ENCODE measurements at regions not wholly inside any gene's neighbourhood (a gene's known extent, or its start where the extent isn't known, plus 50 kb on each side); places are given as distances from the start of the nearest gene placed in this dataset.
A peak's percentile ranks its signal among the peaks of the same experiment; 100 is the strongest.

- POLR2A ChIA-PET = no interaction called here
- Histone ChIP-seq H3K27ac (ENCODE audit: extremely low read depth, low read depth, low read length) (no peak overlapping the region), H3K79me2 (ENCODE audit: control insufficient read depth, insufficient read depth, low read length) (no peaks in the 10 kb centered on the region), H3K4me2 (ENCODE audit: insufficient read depth, low read length) (no peak overlapping the region), H3K27me3 (ENCODE audit: control insufficient read depth in 2 of 2, insufficient read depth in 2 of 2, low read length in 2 of 2) (peaks cover 10 to 37% of the 10 kb centered on the region in 2 experiments; a peak in 4 of 5 replicates), H3K9ac (ENCODE audit: insufficient read depth in 1 of 2, low read depth in 2 of 2, low read length in 2 of 2) (no peak overlapping the region), H3K4me3 (no peak overlapping the region), H3K9me3 (replicated peaks; ENCODE audit: control insufficient read depth, insufficient read depth, low read depth, low read length) (no peaks in the 10 kb centered on the region), H3K9me1 (ENCODE audit: control insufficient read depth, insufficient read depth, low read length) (no peaks in the 10 kb centered on the region), H2AFZ (ENCODE audit: low read depth, low read length) (no peak overlapping the region), H4K20me1 (replicated peaks; ENCODE audit: control insufficient read depth, insufficient read depth, low read length) (no peaks in the 10 kb centered on the region), H3K36me3 (ENCODE audit: control insufficient read depth, insufficient read depth, low read length) (no peaks in the 10 kb centered on the region), H3K4me1 (replicated peaks in 1 of 2; ENCODE audit: control insufficient read depth in 2 of 2, insufficient read depth in 2 of 2, low read length in 2 of 2) (no peaks in the 10 kb centered on the region)
- 7% methylated on average over 7 of the region's 9 CpGs for WGBS (ENCODE audit: insufficient coverage, low coverage, missing lambda C conversion rate)
- CTCF ChIA-PET (ENCODE audit: low intra/inter-chr PET ratio) = no interaction called here
- TF ChIP-seq TEAD4 (IDR thresholded peaks at IDR 0.05; ENCODE audit: low read length) (no peak), TEAD4 (CRISPR knock-in tag; IDR thresholded peaks at IDR 0.05; ENCODE audit: borderline replicate concordance) (no peak), NFYB (IDR thresholded peaks at IDR 0.05; ENCODE audit: extremely low read depth, insufficient read length) (peak; percentile 24)
- FAIRE-seq (no peak), DNase-seq (ENCODE audit: extremely low read depth in 1 of 4, low spot score in 3 of 4) (peak in 1 of 4 experiments; percentile 10), ATAC-seq (no peak)
- in situ Hi-C loops (cut with MboI) = no loop called here
- intact Hi-C loops (cut with micrococcal nuclease) = no loop called here
- BruUV-seq (replicated peaks) = no TSS peak
Observed at GRCh38 chr2:231861288-231861931, 64.8 kb downstream of the NPPC start.

Data from K562 (cell line).